Panc1 (cell line): ENCODE measurements at regions not wholly inside any gene's neighbourhood (a gene's known extent, or its start where the extent isn't known, plus 50 kb on each side); places are given as distances from the start of the nearest gene placed in this dataset.
A peak's percentile ranks its signal among the peaks of the same experiment; 100 is the strongest.

ENCODE experiments used
- ATAC-seq: fragments of 200-7000 bp; cut with Tn5 transposase; 2 replicates; pipeline ENCODE4 v1.9.1; 2020; ENCODE audit warnings: mild to moderate bottlenecking, moderate library complexity
- BruUV-seq: library from RNA; stranded (reverse); fragments of 400-500 nt; replicated peaks from 2 replicates; lab custom pipeline; 2021; lab: Mats Ljungman, UMichigan
- CTCF ChIA-PET: fragments of 300-600 bp; sonication (Branson Sonifier 250); formaldehyde crosslinking; loops from one replicate; lab custom pipeline; 2022; ENCODE audit warnings: antibody characterized with exemption; lab: Charles Lee
- POLR2A ChIA-PET: fragments of 300-600 bp; sonication (Branson Sonifier 250); formaldehyde crosslinking; loops from one replicate; lab custom pipeline; 2022; ENCODE audit warnings: antibody characterized with exemption; lab: Charles Lee
- DNase-seq: peaks from one replicate; pipeline ENCODE4 v3.0.0-alpha.2; 2010; ENCODE audit warnings: low read depth, low spot score
- H3K27ac ChIP-seq: 2 replicates; pipeline ENCODE4 v1.5.1; 2011; ENCODE audit warnings: mild to moderate bottlenecking, low read length, inconsistent platforms
- H3K27me3 ChIP-seq: fragments of 200-500 bp; sonication (Bioruptor generic); 2 replicates; pipeline ENCODE4 v1.6.0; 2014; ENCODE audit warnings: low read length, inconsistent platforms; ENCODE audit not compliant: control insufficient read depth, insufficient read depth
- H3K36me3 ChIP-seq: fragments of 200-500 bp; sonication (Bioruptor generic); 2 replicates; pipeline ENCODE4 v1.5.1; 2014; ENCODE audit warnings: inconsistent platforms, mild to moderate bottlenecking, low read length, moderate library complexity; ENCODE audit not compliant: control insufficient read depth, insufficient read depth
- H3K4me1 ChIP-seq: 2 replicates; pipeline ENCODE4 v1.5.1; 2011; ENCODE audit warnings: inconsistent platforms, mild to moderate bottlenecking, low read length, moderate library complexity; ENCODE audit not compliant: control insufficient read depth, insufficient read depth
- H3K4me3 ChIP-seq, 2 experiments: 2 replicates each; pipeline ENCODE4 v1.5.1; 2011 to 2012; ENCODE audit warnings: low read depth in 2 of 2, low read length in 2 of 2, mild to moderate bottlenecking in 2 of 2, inconsistent platforms in 1 of 2, moderate library complexity in 1 of 2
- H3K9me3 ChIP-seq: fragments of 200-500 bp; sonication (Bioruptor generic); 2 replicates; pipeline ENCODE4 v1.5.1; 2014; ENCODE audit warnings: low read depth, mild to moderate bottlenecking, inconsistent platforms, low read length, moderate library complexity; ENCODE audit not compliant: control insufficient read depth, insufficient read depth
- POLR2AphosphoS5 ChIP-seq: IDR thresholded peaks from 2 replicates; pipeline ENCODE4 v1.6.1; 2012; ENCODE audit warnings: mild to moderate bottlenecking, low read depth, low read length, moderate library complexity
- SIN3A ChIP-seq: IDR thresholded peaks from 2 replicates; pipeline ENCODE4 v1.6.1; 2012; ENCODE audit warnings: low read depth, mild to moderate bottlenecking, low read length, moderate library complexity, borderline replicate concordance; ENCODE audit not compliant: insufficient read depth
- TCF7L2 ChIP-seq: IDR thresholded peaks from 2 replicates; pipeline ENCODE4 v1.6.1; 2011; ENCODE audit warnings: mild to moderate bottlenecking, low read depth, low read length, inconsistent platforms
- in situ Hi-C: cut with HindIII; loops from 2 replicates; pipeline ENCODE4 v1.10.0; 2016; ENCODE audit warnings: low sequenced_read_pairs, low pct_unique_long_range_greater_than_20kb
- intact Hi-C: fragments of 100-400 bp; cut with micrococcal nuclease; formaldehyde crosslinking; loops from one replicate; pipeline ENCODE4 v1.10.0; 2022; ENCODE audit not compliant: unreplicated experiment
- TF ChIP-seq, protein P1 (sequence below), 2 experiments: IDR thresholded peaks; 2 replicates each; pipeline ENCODE4 v1.6.1; 2011 to 2012; ENCODE audit warnings: low read depth in 2 of 2, control low read depth in 1 of 2, low read length in 1 of 2, mild to moderate bottlenecking in 1 of 2, moderate library complexity in 1 of 2; ENCODE audit not compliant: insufficient read depth in 1 of 2
- TF ChIP-seq, protein P2 (sequence below): fragments of 450-650 bp; IDR thresholded peaks from 2 replicates; pipeline ENCODE4 v1.5.1; 2017; ENCODE audit warnings: mild to moderate bottlenecking

DNA sequence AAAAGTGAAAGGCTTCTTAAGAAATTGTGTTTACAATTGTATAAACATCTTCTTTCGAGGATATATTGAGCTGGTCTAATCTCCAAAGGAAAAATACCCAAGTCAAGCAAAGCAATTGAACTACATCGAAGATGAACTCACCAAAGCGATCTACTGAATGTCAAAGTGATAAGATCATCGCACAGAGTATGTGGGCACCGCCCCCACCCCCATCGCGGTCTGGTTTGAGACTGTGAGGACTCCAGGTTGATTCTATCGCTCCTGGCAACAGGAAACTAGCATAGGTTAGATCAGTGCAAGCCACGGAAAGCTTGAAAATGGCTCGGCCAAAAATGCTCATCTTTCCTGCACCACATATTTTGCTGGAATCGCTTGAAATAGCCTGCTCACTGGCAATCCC lies 133.2 kb upstream of the RPS6KA2 start:
- H3K27ac ChIP-seq = no peak overlapping the region
- no peaks in the 10 kb centered on the region for H3K9me3 ChIP-seq
- in situ Hi-C loops = no loop called here
- BruUV-seq = no TSS peak
- no peak for DNase-seq
- no peaks in the 10 kb centered on the region for H3K4me1 ChIP-seq
- no peaks in the 10 kb centered on the region for H3K36me3 ChIP-seq
- intact Hi-C loops = no loop called here
- no peak for TF ChIP-seq POLR2AphosphoS5
- TF ChIP-seq TCF7L2 = no peak
- TF ChIP-seq, protein P1, sequence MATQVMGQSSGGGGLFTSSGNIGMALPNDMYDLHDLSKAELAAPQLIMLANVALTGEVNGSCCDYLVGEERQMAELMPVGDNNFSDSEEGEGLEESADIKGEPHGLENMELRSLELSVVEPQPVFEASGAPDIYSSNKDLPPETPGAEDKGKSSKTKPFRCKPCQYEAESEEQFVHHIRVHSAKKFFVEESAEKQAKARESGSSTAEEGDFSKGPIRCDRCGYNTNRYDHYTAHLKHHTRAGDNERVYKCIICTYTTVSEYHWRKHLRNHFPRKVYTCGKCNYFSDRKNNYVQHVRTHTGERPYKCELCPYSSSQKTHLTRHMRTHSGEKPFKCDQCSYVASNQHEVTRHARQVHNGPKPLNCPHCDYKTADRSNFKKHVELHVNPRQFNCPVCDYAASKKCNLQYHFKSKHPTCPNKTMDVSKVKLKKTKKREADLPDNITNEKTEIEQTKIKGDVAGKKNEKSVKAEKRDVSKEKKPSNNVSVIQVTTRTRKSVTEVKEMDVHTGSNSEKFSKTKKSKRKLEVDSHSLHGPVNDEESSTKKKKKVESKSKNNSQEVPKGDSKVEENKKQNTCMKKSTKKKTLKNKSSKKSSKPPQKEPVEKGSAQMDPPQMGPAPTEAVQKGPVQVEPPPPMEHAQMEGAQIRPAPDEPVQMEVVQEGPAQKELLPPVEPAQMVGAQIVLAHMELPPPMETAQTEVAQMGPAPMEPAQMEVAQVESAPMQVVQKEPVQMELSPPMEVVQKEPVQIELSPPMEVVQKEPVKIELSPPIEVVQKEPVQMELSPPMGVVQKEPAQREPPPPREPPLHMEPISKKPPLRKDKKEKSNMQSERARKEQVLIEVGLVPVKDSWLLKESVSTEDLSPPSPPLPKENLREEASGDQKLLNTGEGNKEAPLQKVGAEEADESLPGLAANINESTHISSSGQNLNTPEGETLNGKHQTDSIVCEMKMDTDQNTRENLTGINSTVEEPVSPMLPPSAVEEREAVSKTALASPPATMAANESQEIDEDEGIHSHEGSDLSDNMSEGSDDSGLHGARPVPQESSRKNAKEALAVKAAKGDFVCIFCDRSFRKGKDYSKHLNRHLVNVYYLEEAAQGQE (IDR thresholded peaks at IDR 0.05; ENCODE audit: insufficient read depth in 1 of 2, low read depth in 2 of 2, low read length in 1 of 2) = no peak
- TF ChIP-seq SIN3A = no peak
- TF ChIP-seq, protein P2, sequence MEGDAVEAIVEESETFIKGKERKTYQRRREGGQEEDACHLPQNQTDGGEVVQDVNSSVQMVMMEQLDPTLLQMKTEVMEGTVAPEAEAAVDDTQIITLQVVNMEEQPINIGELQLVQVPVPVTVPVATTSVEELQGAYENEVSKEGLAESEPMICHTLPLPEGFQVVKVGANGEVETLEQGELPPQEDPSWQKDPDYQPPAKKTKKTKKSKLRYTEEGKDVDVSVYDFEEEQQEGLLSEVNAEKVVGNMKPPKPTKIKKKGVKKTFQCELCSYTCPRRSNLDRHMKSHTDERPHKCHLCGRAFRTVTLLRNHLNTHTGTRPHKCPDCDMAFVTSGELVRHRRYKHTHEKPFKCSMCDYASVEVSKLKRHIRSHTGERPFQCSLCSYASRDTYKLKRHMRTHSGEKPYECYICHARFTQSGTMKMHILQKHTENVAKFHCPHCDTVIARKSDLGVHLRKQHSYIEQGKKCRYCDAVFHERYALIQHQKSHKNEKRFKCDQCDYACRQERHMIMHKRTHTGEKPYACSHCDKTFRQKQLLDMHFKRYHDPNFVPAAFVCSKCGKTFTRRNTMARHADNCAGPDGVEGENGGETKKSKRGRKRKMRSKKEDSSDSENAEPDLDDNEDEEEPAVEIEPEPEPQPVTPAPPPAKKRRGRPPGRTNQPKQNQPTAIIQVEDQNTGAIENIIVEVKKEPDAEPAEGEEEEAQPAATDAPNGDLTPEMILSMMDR = no peak
- no peak overlapping the region for H3K4me3 ChIP-seq
- ChIA-PET POLR2A (no interaction called here), CTCF (no interaction called here)
- H3K27me3 ChIP-seq = peaks cover 8% of the 10 kb centered on the region
- ATAC-seq = no peak

DNA sequence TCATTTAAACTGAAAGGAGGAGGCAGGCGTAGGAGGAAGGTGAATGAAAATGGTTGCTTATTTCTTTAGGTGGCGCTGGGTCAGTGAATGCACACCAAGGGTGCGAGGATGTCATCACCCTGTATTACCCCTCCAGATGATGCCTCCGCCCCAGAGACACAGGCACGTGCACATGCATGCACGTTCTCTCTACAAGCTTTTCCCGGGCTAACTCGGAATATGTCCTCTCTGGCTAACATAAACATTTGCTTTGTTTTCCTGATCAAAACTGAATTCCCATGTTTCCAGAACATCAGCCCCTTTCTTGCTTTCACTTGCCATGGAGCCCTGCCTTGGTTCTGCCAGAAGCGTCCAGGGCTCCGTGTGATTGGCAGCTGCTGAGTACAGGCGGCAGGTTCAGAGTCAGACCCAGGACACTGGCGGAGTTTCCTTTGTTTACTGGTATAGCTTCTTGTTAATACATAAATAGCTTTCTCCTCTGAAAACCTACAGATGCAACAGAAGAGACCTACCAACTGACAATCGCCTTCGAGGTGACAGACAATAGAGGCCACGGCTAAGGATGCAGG lies 131.2 kb upstream of the RPS6KA2 start:
- H3K27me3 ChIP-seq = peaks cover 8% of the 10 kb centered on the region
- ChIA-PET CTCF (no interaction called here), POLR2A (no interaction called here)
- H3K9me3 ChIP-seq = no peaks in the 10 kb centered on the region
- intact Hi-C loops (no loop called here), in situ Hi-C loops (no loop called here)
- DNase-seq = no peak
- ATAC-seq = peak; percentile 43; the same call in 1 of the 2 replicates
- no peaks in the 10 kb centered on the region for H3K4me1 ChIP-seq
- no peak overlapping the region for H3K4me3 ChIP-seq
- H3K36me3 ChIP-seq = no peaks in the 10 kb centered on the region
- no peak overlapping the region for H3K27ac ChIP-seq
- TF ChIP-seq, protein P2 = no peak
- TF ChIP-seq TCF7L2 (no peak), SIN3A (no peak), POLR2AphosphoS5 (no peak)
- TF ChIP-seq, protein P1 (IDR thresholded peaks at IDR 0.05; ENCODE audit: insufficient read depth in 1 of 2, low read depth in 2 of 2, low read length in 1 of 2) = no peak
- no TSS peak for BruUV-seq
